Breast epithelium (tissue), 3 donors: ENCODE measurements at regions not wholly inside any gene's neighbourhood (a gene's known extent, or its start where the extent isn't known, plus 50 kb on each side); places are given as distances from the start of the nearest gene placed in this dataset.

ENCODE experiments used
- CTCF ChIP-seq, 3 donors: fragments of 450-650 bp; IDR thresholded peaks; one replicate each; pipeline ENCODE4 v1.5.1; 2016 to 2017; ENCODE audit warnings: antibody characterized with exemption in 3 of 3, mild to moderate bottlenecking in 3 of 3, moderate library complexity in 3 of 3
- POLR2A ChIP-seq: fragments of 450-650 bp; IDR thresholded peaks from one replicate; pipeline ENCODE4 v1.6.1; 2016; ENCODE audit warnings: antibody characterized with exemption, mild to moderate bottlenecking, moderate library complexity

- TF ChIP-seq CTCF (IDR thresholded peaks at IDR 0.05) (no peak), POLR2A (no peak)
These were observed 311.9 kb upstream of the NT5C1B start for GRCh38 chr2:18901242-18901641.
